A549 (cell line): ENCODE measurements at regions not wholly inside any gene's neighbourhood (a gene's known extent, or its start where the extent isn't known, plus 50 kb on each side); places are given as distances from the start of the nearest gene placed in this dataset.

Experiments
- CEBPB ChIP-seq, 2 experiments: fragments of >200 bp in 1 of 2; sonication (Bioruptor Twin) in 1 of 2; formaldehyde crosslinking in 1 of 2; IDR thresholded peaks; 2 replicates each; pipeline ENCODE4 v1.6.1; 2012 to 2016
- CTCF ChIP-seq: fragments of >200 bp; sonication (Bioruptor Twin); formaldehyde crosslinking; IDR thresholded peaks from 3 replicates; pipeline ENCODE4 v1.5.1; 2016
- HMGXB4 ChIP-seq: fragments of 250-450 bp; sonication (Bioruptor Pico); IDR thresholded peaks from 2 replicates; pipeline ENCODE4 v1.5.0; 2021; ENCODE audit warnings: mild to moderate bottlenecking, moderate library complexity, borderline replicate concordance
- RAD21 ChIP-seq, 2 experiments: fragments of >200 bp in 1 of 2; sonication (Bioruptor Twin) in 1 of 2; formaldehyde crosslinking in 1 of 2; IDR thresholded peaks in 1 of 2; conservative IDR thresholded peaks in 1 of 2; 2 replicates in 1 of 2; 3 replicates in 1 of 2; pipeline ENCODE4 v1.6.1; 2012 to 2018; ENCODE audit warnings: inconsistent platforms in 1 of 2
- SREBF2 ChIP-seq: fragments of 450-650 bp; IDR thresholded peaks from 2 replicates; pipeline ENCODE4 v1.6.1; 2014; ENCODE audit warnings: mild to moderate bottlenecking, moderate library complexity

GRCh38 chr3:181300033-181300432 is 310.5 kb upstream of the DNAJC19 start:
- no peak for TF ChIP-seq CEBPB (IDR thresholded peaks at IDR 0.05)
- no peak for TF ChIP-seq RAD21 (conservative IDR thresholded peaks at IDR 0.05 in 1 of 2, IDR thresholded peaks at IDR 0.05 in 1 of 2)
- TF ChIP-seq SREBF2, result no peak
- TF ChIP-seq CTCF, result no peak
- no peak for TF ChIP-seq HMGXB4 (CRISPR knock-in tag)
